Dendritic cell treated with granulocyte-macrophage colony-stimulating factor and Interleukin-4, amounts not matched to agents 40 ng/mL and 50 ng/mL, for 4 days (primary cell): ENCODE measurements at regions not wholly inside any gene's neighbourhood (a gene's known extent, or its start where the extent isn't known, plus 50 kb on each side); places are given as distances from the start of the nearest gene placed in this dataset.
"Not testable (repeated sequence)": the region's sequence is repeated elsewhere in the genome, so short reads cannot be mapped to it uniquely, and the experiment has no call there.

Experiments
- H3K27ac Mint-ChIP-seq: one replicate; pipeline ENCODE4 v1.8.0; 2022; ENCODE audit warnings: mild to moderate bottlenecking, mixed read lengths
- H3K27me3 Mint-ChIP-seq: one replicate; pipeline ENCODE4 v1.8.0; 2022; ENCODE audit warnings: mild to moderate bottlenecking, mixed read lengths
- H3K36me3 Mint-ChIP-seq: one replicate; pipeline ENCODE4 v1.8.0; 2022; ENCODE audit warnings: low read depth, mixed read lengths
- H3K4me1 Mint-ChIP-seq: one replicate; pipeline ENCODE4 v1.8.0; 2022; ENCODE audit warnings: low read depth, mixed read lengths
- H3K4me3 Mint-ChIP-seq: one replicate; pipeline ENCODE4 v1.8.0; 2022; ENCODE audit warnings: mild to moderate bottlenecking, moderate library complexity, mixed read lengths
- H3K9me3 Mint-ChIP-seq: one replicate; pipeline ENCODE4 v1.8.0; 2022; ENCODE audit warnings: mixed read lengths
- intact Hi-C: fragments of 100-400 bp; cut with micrococcal nuclease; formaldehyde crosslinking; loops from one replicate; pipeline ENCODE4 v1.15.0; 2022

- Mint-ChIP-seq H3K4me3 (no peak overlapping the region), H3K4me1 (no peaks in the 10 kb centered on the region), H3K27me3 (no peaks in the 10 kb centered on the region), H3K27ac (no peak overlapping the region), H3K9me3 (peaks cover 38% of the 10 kb centered on the region), H3K36me3 (no peaks in the 10 kb centered on the region)
- intact Hi-C loops = no loop called here
Measured at GRCh38 chr7:53087274-53087673, 51.8 kb downstream of the POM121L12 start.

GRCh38 chr7:53094191-53094590 is 58.8 kb downstream of the POM121L12 start:
- H3K36me3 Mint-ChIP-seq = no peaks in the 10 kb centered on the region
- H3K4me3 Mint-ChIP-seq = no peak overlapping the region
- no peaks in the 10 kb centered on the region for H3K4me1 Mint-ChIP-seq
- no peaks in the 10 kb centered on the region for H3K27me3 Mint-ChIP-seq
- H3K27ac Mint-ChIP-seq = no peak overlapping the region
- peaks cover 8% of the 10 kb centered on the region for H3K9me3 Mint-ChIP-seq
- intact Hi-C loops = no loop called here

- intact Hi-C loops = no loop called here
- H3K9me3 Mint-ChIP-seq = peaks cover 15% of the 10 kb centered on the region
- no peaks in the 10 kb centered on the region for H3K4me1 Mint-ChIP-seq
- no peaks in the 10 kb centered on the region for H3K27me3 Mint-ChIP-seq
- no peaks in the 10 kb centered on the region for H3K36me3 Mint-ChIP-seq
- H3K4me3 Mint-ChIP-seq = no peak overlapping the region
- no peak overlapping the region for H3K27ac Mint-ChIP-seq
Measured at GRCh38 chr7:53094827-53095226, 59.4 kb downstream of the POM121L12 start.

GRCh38 chr7:53095731-53096501 is 60.5 kb downstream of the POM121L12 start:
- H3K4me1 Mint-ChIP-seq = no peaks in the 10 kb centered on the region
- peaks cover 26% of the 10 kb centered on the region for H3K9me3 Mint-ChIP-seq
- H3K27me3 Mint-ChIP-seq = no peaks in the 10 kb centered on the region
- H3K27ac Mint-ChIP-seq = no peak overlapping the region
- no peaks in the 10 kb centered on the region for H3K36me3 Mint-ChIP-seq
- H3K4me3 Mint-ChIP-seq = no peak overlapping the region
- intact Hi-C loops = no loop called here

- no peaks in the 10 kb centered on the region for H3K4me1 Mint-ChIP-seq
- intact Hi-C loops = no loop called here
- no peaks in the 10 kb centered on the region for H3K36me3 Mint-ChIP-seq
- H3K4me3 Mint-ChIP-seq = no peak overlapping the region
- H3K9me3 Mint-ChIP-seq = peaks cover 52% of the 10 kb centered on the region
- no peak overlapping the region for H3K27ac Mint-ChIP-seq
- H3K27me3 Mint-ChIP-seq = no peaks in the 10 kb centered on the region
Measured at GRCh38 chr7:53100091-53100490, 64.7 kb downstream of the POM121L12 start.

- no peak overlapping the region for H3K4me3 Mint-ChIP-seq
- no peak overlapping the region for H3K27ac Mint-ChIP-seq
- peaks cover 52% of the 10 kb centered on the region for H3K9me3 Mint-ChIP-seq
- H3K4me1 Mint-ChIP-seq = no peaks in the 10 kb centered on the region
- no peaks in the 10 kb centered on the region for H3K36me3 Mint-ChIP-seq
- H3K27me3 Mint-ChIP-seq = no peaks in the 10 kb centered on the region
- intact Hi-C loops = no loop called here
Measured at GRCh38 chr7:53101026-53101425, 65.6 kb downstream of the POM121L12 start.

GRCh38 chr7:53110425-53110824 is 75.0 kb downstream of the POM121L12 start:
- no peaks in the 10 kb centered on the region for H3K4me1 Mint-ChIP-seq
- H3K4me3 Mint-ChIP-seq = no peak overlapping the region
- intact Hi-C loops = no loop called here
- peaks cover 9% of the 10 kb centered on the region for H3K9me3 Mint-ChIP-seq
- H3K36me3 Mint-ChIP-seq = no peaks in the 10 kb centered on the region
- H3K27me3 Mint-ChIP-seq = no peaks in the 10 kb centered on the region
- H3K27ac Mint-ChIP-seq = no peak overlapping the region

GRCh38 chr7:53111031-53111430 is 75.6 kb downstream of the POM121L12 start:
- peaks cover 9% of the 10 kb centered on the region for H3K9me3 Mint-ChIP-seq
- intact Hi-C loops = no loop called here
- H3K27ac Mint-ChIP-seq = no peak overlapping the region
- no peaks in the 10 kb centered on the region for H3K36me3 Mint-ChIP-seq
- no peaks in the 10 kb centered on the region for H3K4me1 Mint-ChIP-seq
- H3K4me3 Mint-ChIP-seq = no peak overlapping the region
- no peaks in the 10 kb centered on the region for H3K27me3 Mint-ChIP-seq

- Mint-ChIP-seq H3K4me1 (no peaks in the 10 kb centered on the region), H3K27ac (no peak overlapping the region), H3K36me3 (no peaks in the 10 kb centered on the region), H3K27me3 (no peaks in the 10 kb centered on the region), H3K9me3 (peaks cover 9% of the 10 kb centered on the region), H3K4me3 (no peak overlapping the region)
- intact Hi-C loops = no loop called here
Measured at GRCh38 chr7:53113424-53113823, 78.0 kb downstream of the POM121L12 start.

- intact Hi-C loops = no loop called here
- H3K4me3 Mint-ChIP-seq = no peak overlapping the region
- H3K9me3 Mint-ChIP-seq = peaks cover 18% of the 10 kb centered on the region
- no peaks in the 10 kb centered on the region for H3K36me3 Mint-ChIP-seq
- H3K27ac Mint-ChIP-seq = no peak overlapping the region
- H3K27me3 Mint-ChIP-seq = no peaks in the 10 kb centered on the region
- no peaks in the 10 kb centered on the region for H3K4me1 Mint-ChIP-seq
Measured at GRCh38 chr7:53119514-53119941, 84.1 kb downstream of the POM121L12 start.

- H3K4me1 Mint-ChIP-seq = no peaks in the 10 kb centered on the region
Measured at GRCh38 chr7:53121374-53121773, 85.9 kb downstream of the POM121L12 start.

GRCh38 chr7:53131697-53132096 is 96.3 kb downstream of the POM121L12 start:
- Mint-ChIP-seq H3K4me3 (no peak overlapping the region), H3K27ac (no peak overlapping the region), H3K9me3 (peaks cover 24% of the 10 kb centered on the region), H3K36me3 (no peaks in the 10 kb centered on the region), H3K27me3 (no peaks in the 10 kb centered on the region), H3K4me1 (no peaks in the 10 kb centered on the region)
- intact Hi-C loops = no loop called here

More at GRCh38 chr7:53121374-53121773, 85.9 kb downstream of the POM121L12 start:
- H3K9me3 Mint-ChIP-seq = peaks cover 27% of the 10 kb centered on the region
- intact Hi-C loops = no loop called here
- H3K4me3 Mint-ChIP-seq = no peak overlapping the region
- no peaks in the 10 kb centered on the region for H3K36me3 Mint-ChIP-seq
- H3K27ac Mint-ChIP-seq = no peak overlapping the region
- H3K27me3 Mint-ChIP-seq = no peaks in the 10 kb centered on the region

GRCh38 chr7:53151496-53151895 is 116.1 kb downstream of the POM121L12 start:
- H3K4me1 Mint-ChIP-seq = no peaks in the 10 kb centered on the region
- H3K9me3 Mint-ChIP-seq = peaks cover 8% of the 10 kb centered on the region
- intact Hi-C loops = no loop called here
- no peak overlapping the region for H3K4me3 Mint-ChIP-seq
- H3K27ac Mint-ChIP-seq = no peak overlapping the region
- no peaks in the 10 kb centered on the region for H3K36me3 Mint-ChIP-seq
- no peaks in the 10 kb centered on the region for H3K27me3 Mint-ChIP-seq

GRCh38 chr7:53187184-53187583 is 151.8 kb downstream of the POM121L12 start:
- H3K4me3 Mint-ChIP-seq, H3K27me3 Mint-ChIP-seq, intact Hi-C loops, H3K36me3 Mint-ChIP-seq, H3K27ac Mint-ChIP-seq, H3K4me1 Mint-ChIP-seq: not testable (repeated sequence)
- peaks cover 55% of the 10 kb centered on the region for H3K9me3 Mint-ChIP-seq

GRCh38 chr7:53191191-53191695 is 155.8 kb downstream of the POM121L12 start:
- no peaks in the 10 kb centered on the region for H3K36me3 Mint-ChIP-seq
- H3K27me3 Mint-ChIP-seq = no peaks in the 10 kb centered on the region
- H3K4me1 Mint-ChIP-seq = no peaks in the 10 kb centered on the region
- H3K27ac Mint-ChIP-seq = no peak overlapping the region
- intact Hi-C loops = no loop called here
- H3K9me3 Mint-ChIP-seq = peaks cover 34% of the 10 kb centered on the region
- no peak overlapping the region for H3K4me3 Mint-ChIP-seq
